ENCODE measurements at regions not wholly inside any gene's neighbourhood (a gene's known extent, or its start where the extent isn't known, plus 50 kb on each side); places are given as distances from the start of the nearest gene placed in this dataset.

DNA sequence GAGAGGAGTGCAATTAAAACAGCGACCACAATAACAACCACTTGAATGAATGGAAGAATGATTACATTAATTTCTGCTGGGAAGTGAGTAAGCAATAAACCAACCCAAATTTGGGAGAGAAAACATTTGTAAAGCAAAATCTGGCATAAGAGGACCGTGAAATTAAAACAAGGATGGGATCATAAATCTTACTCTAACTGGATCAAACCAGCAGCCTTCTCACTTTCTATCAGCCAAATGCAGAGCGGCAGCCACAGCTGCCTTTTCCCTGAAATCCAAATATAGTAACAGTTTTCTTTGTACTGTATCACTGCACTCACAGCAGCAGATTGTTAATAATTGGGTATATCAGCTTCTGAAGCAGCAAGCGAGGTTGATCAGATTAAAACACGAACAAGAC is 245.2 kb upstream of the REG3G start:
- TF ChIP-seq, protein P1, sequence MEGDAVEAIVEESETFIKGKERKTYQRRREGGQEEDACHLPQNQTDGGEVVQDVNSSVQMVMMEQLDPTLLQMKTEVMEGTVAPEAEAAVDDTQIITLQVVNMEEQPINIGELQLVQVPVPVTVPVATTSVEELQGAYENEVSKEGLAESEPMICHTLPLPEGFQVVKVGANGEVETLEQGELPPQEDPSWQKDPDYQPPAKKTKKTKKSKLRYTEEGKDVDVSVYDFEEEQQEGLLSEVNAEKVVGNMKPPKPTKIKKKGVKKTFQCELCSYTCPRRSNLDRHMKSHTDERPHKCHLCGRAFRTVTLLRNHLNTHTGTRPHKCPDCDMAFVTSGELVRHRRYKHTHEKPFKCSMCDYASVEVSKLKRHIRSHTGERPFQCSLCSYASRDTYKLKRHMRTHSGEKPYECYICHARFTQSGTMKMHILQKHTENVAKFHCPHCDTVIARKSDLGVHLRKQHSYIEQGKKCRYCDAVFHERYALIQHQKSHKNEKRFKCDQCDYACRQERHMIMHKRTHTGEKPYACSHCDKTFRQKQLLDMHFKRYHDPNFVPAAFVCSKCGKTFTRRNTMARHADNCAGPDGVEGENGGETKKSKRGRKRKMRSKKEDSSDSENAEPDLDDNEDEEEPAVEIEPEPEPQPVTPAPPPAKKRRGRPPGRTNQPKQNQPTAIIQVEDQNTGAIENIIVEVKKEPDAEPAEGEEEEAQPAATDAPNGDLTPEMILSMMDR (IDR thresholded peaks at IDR 0.05): no peak
- TF ChIP-seq ZFX (IDR thresholded peaks at IDR 0.05; ENCODE audit: borderline replicate concordance): no peak
